ENCODE measurements at regions not wholly inside any gene's neighbourhood (a gene's known extent, or its start where the extent isn't known, plus 50 kb on each side); places are given as distances from the start of the nearest gene placed in this dataset.
"Not testable (repeated sequence)": the region's sequence is repeated elsewhere in the genome, so short reads cannot be mapped to it uniquely, and the experiment has no call there.

GRCh38 chr15:39029741-39030140, 465.1 kb upstream of the RASGRP1 start:
- no peak for DNase-seq (ENCODE audit: low spot score)

GRCh38 chr15:39030291-39031070, 465.9 kb upstream of the RASGRP1 start:
- DNase-seq (ENCODE audit: low spot score), result no peak

GRCh38 chr15:39031596-39031995, 467.0 kb upstream of the RASGRP1 start:
- no peak for DNase-seq (ENCODE audit: low spot score)

- DNase-seq (ENCODE audit: low spot score), result no peak
These were observed 470.2 kb upstream of the RASGRP1 start for GRCh38 chr15:39034816-39035215.

- DNase-seq (ENCODE audit: low spot score), result not testable (repeated sequence)
These were observed 473.0 kb upstream of the RASGRP1 start for GRCh38 chr15:39037611-39038010.

- no peak for DNase-seq (ENCODE audit: low spot score)
These were observed 476.2 kb upstream of the RASGRP1 start for GRCh38 chr15:39040861-39041260.

GRCh38 chr15:39041979-39042495, 477.4 kb upstream of the RASGRP1 start:
- no peak for DNase-seq (ENCODE audit: low spot score)

- no peak for DNase-seq (ENCODE audit: low spot score)
These were observed 487.2 kb upstream of the RASGRP1 start for GRCh38 chr15:39051626-39052322.

- no peak for DNase-seq (ENCODE audit: low spot score)
These were observed 487.7 kb upstream of the RASGRP1 start for GRCh38 chr15:39052323-39052705.

GRCh38 chr15:39053480-39053879, 488.9 kb upstream of the RASGRP1 start:
- DNase-seq (ENCODE audit: low spot score), result no peak

GRCh38 chr15:39054128-39054732, 489.6 kb upstream of the RASGRP1 start:
- DNase-seq (ENCODE audit: low spot score), result no peak

GRCh38 chr15:39056357-39056756, 491.7 kb upstream of the RASGRP1 start:
- DNase-seq (ENCODE audit: low spot score), result no peak

GRCh38 chr15:39058351-39059131, 493.9 kb upstream of the RASGRP1 start:
- DNase-seq (ENCODE audit: low spot score), result no peak

GRCh38 chr15:39059917-39060316, 495.3 kb upstream of the RASGRP1 start:
- no peak for DNase-seq (ENCODE audit: low spot score)

GRCh38 chr15:39061952-39062464, 497.4 kb upstream of the RASGRP1 start:
- no peak for DNase-seq (ENCODE audit: low spot score)

- DNase-seq (ENCODE audit: low spot score), result no peak
These were observed 502.1 kb upstream of the RASGRP1 start for GRCh38 chr15:39066677-39067076.

GRCh38 chr15:39074341-39074985, 506.4 kb upstream of the THBS1 start:
- DNase-seq (ENCODE audit: low spot score), result no peak

- DNase-seq (ENCODE audit: low spot score), result no peak
These were observed 505.6 kb upstream of the THBS1 start for GRCh38 chr15:39075311-39075710.

GRCh38 chr15:39075756-39076341, 505.0 kb upstream of the THBS1 start:
- DNase-seq (ENCODE audit: low spot score), result no peak

GRCh38 chr15:39078026-39078425, 502.9 kb upstream of the THBS1 start:
- DNase-seq (ENCODE audit: low spot score), result no peak

GRCh38 chr15:39079296-39079847, 501.5 kb upstream of the THBS1 start:
- no peak for DNase-seq (ENCODE audit: low spot score)

Measured in AG08396 (cell line).